ENCODE measurements at regions not wholly inside any gene's neighbourhood (a gene's known extent, or its start where the extent isn't known, plus 50 kb on each side); places are given as distances from the start of the nearest gene placed in this dataset.
"Not testable (repeated sequence)": the region's sequence is repeated elsewhere in the genome, so short reads cannot be mapped to it uniquely, and the experiment has no call there.

GRCh38 chr1:61581251-61581650 lies 143.7 kb downstream of the TM2D1 start:
- no peak for FAIRE-seq
- DNase-seq (ENCODE audit: insufficient read length, low spot score): no peak

- FAIRE-seq (no peak), DNase-seq (ENCODE audit: insufficient read length, low spot score) (no peak)
These were observed 144.5 kb downstream of the TM2D1 start for GRCh38 chr1:61580417-61580816.

DNA sequence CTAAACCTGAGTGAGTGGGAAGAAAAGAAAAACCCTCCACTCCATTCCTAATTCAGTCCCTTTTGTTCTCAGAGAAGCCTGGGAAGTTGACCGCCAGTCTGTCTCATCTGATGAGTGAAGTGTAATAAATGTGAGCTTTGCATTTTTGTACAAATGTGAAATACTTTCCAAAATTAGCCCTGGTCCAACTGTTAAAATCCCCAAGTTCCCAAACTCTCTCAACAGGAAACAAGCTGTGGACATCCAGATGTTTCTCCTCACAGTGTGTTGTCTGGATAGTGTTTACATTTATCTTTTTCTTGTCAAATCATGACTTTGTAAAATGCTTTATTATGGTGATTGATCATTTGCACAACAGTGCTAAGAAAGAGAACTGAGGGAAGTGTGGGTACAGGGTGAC lies 145.1 kb downstream of the TM2D1 start:
- no peak for DNase-seq (ENCODE audit: insufficient read length, low spot score)
- no peak for FAIRE-seq

- no peak for DNase-seq (ENCODE audit: insufficient read length, low spot score)
- no peak for FAIRE-seq
These were observed 152.9 kb downstream of the TM2D1 start for GRCh38 chr1:61572046-61572445.

DNA sequence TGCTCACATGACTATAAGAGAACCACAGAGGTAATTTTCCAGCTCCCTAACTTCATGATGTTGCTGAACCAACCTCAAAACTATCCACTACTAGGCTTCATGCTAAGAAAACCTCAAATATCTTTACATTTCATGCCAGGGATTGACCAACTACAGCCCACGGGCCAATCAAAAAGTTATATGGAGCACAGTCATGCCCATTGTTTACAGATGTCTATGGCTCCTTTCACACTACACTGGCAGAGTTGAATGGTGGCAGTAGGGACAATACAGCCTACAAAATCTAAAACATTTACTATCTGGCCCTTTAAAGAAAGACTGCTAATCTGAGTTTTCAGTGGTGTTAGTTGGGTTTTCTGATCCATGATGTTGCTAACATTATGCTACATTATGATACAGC lies 154.8 kb downstream of the TM2D1 start:
- no peak for DNase-seq (ENCODE audit: insufficient read length, low spot score)
- no peak for FAIRE-seq

DNA sequence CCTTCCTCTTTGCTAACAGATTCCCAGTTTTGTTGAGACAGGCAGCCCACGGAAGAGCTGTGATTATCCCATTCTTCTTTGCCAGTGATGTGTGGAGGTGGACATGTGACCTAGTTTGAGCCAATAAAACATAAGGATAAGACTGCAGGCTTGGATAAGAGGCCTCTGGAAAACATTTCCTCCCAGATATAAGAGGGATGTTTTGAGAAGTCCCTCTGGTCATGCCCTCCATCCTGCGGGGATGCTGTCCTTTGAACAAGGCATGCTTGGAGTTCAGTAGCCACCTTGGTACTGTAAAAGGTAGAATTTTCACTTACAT lies 155.7 kb downstream of the TM2D1 start:
- FAIRE-seq: no peak

GRCh38 chr1:61568460-61569302 lies 156.3 kb downstream of the TM2D1 start:
- no peak for DNase-seq (ENCODE audit: insufficient read length, low spot score)
- no peak for FAIRE-seq

More for the DNA sequence above, 155.7 kb downstream of the TM2D1 start:
- no peak for DNase-seq (ENCODE audit: insufficient read length, low spot score)

DNA sequence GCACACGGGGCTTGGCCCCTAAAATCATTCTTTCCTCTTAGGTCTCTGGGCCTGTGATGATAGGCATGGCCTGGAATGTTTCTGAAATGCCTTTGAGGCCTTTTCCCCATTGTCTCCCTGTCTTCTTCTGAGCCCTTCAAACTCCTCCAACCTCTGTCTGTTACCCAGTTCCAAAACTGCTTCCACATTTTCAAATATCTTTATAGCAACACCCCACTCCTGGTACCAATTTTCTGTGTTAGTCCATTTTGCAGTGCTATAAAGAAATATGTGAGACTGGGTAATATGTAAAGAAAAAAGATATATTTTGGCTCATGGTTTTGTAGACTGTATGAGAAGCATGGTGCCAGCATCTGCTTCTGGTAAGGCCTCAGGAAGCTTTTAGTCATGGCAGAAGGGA lies 158.8 kb downstream of the TM2D1 start:
- FAIRE-seq (no peak), DNase-seq (ENCODE audit: insufficient read length, low spot score) (no peak)

GRCh38 chr1:61563611-61564010 lies 161.3 kb downstream of the TM2D1 start:
- no peak for DNase-seq (ENCODE audit: insufficient read length, low spot score)
- FAIRE-seq: no peak

DNA sequence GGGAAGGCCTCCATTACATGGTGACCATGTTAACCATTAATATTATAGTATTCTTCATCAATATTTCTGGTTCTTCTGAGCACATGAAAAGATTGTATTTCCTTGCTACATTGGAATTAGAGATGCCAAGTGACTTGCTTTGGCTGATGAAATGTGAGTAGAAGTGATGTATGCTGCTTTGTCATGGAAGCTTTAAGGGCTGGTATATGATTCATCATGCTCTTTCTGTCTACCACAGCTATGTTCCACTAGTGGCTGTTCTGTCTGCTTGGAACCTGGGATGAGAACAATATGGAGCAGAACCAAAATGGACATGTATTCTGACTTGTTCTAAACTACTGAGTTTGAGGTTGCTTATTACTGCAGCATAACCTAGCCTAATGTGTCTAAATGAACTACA lies 163.3 kb downstream of the TM2D1 start:
- no peak for FAIRE-seq
- no peak for DNase-seq (ENCODE audit: insufficient read length, low spot score)

- DNase-seq (ENCODE audit: insufficient read length, low spot score): no peak
- no peak for FAIRE-seq
These were observed 164.6 kb downstream of the TM2D1 start for GRCh38 chr1:61560385-61560784.

DNA sequence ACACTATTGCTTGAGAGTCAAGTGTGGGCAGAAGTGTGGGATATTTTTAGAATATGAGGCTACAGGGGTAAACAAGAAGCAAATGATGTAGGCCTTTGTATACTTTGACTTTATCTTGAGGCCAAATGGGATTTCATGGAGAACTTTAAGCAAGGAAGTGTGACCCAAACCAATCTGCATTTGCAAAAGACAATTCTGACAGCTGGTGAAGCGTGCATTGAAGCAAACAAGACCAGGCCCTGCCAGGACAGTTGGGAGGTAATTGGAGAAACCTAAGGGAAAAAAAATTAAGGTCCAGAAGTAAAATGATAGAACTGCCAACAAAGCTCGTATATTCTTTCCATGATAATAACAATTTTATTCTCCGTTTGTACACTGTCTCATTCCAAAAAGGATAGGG lies 168.3 kb downstream of the TM2D1 start:
- FAIRE-seq: no peak
- DNase-seq (ENCODE audit: insufficient read length, low spot score): no peak

DNA sequence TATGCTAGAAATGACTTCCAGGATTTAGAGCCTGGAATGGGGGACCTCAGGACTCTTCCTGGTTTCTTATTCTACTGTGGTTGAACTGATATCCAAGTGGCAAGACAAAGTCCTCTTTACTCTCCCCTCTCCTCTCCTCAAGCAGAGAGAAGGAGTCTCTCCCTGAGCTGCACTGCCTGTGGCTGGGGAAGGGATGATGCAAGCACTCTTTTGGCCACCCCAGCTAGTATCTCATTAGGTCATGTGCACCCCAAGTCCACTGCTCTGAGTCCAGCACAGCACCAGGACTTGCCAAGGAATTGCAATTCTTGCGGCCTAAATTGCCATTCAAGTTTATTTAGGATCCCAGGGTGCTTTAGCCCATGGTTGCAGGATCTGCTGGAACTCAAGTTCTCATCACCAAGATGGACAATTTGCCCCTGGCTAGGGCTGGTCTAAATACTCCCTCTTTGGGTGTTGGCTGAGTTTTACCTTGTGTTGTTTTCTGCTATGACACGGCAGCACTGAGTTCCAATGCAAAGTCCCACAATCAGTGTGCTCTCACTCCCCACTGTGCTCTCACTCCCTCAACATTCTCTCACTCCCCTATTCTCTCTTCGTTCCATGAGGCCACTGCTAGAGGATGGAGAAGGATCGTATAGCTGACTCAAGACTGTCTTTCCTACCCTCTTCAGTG lies 172.2 kb downstream of the TM2D1 start:
- FAIRE-seq (no peak), DNase-seq (ENCODE audit: insufficient read length, low spot score) (no peak)

- not testable (repeated sequence) for FAIRE-seq; DNase-seq (ENCODE audit: insufficient read length, low spot score)
These were observed 177.6 kb downstream of the TM2D1 start for GRCh38 chr1:61547302-61547701.

GRCh38 chr1:61544870-61545269 lies 180.1 kb downstream of the TM2D1 start:
- not testable (repeated sequence) for FAIRE-seq; DNase-seq (ENCODE audit: insufficient read length, low spot score)

- not testable (repeated sequence) for FAIRE-seq
These were observed 181.4 kb downstream of the TM2D1 start for GRCh38 chr1:61543498-61543897.

GRCh38 chr1:61539720-61540462 lies 185.1 kb downstream of the TM2D1 start:
- DNase-seq (ENCODE audit: insufficient read length, low spot score): no peak
- no peak for FAIRE-seq

More at GRCh38 chr1:61543498-61543897, 181.4 kb downstream of the TM2D1 start:
- DNase-seq (ENCODE audit: insufficient read length, low spot score): not testable (repeated sequence)

- DNase-seq (ENCODE audit: insufficient read length, low spot score) (no peak), FAIRE-seq (no peak)
These were observed 186.7 kb downstream of the TM2D1 start for GRCh38 chr1:61538228-61538627.

DNA sequence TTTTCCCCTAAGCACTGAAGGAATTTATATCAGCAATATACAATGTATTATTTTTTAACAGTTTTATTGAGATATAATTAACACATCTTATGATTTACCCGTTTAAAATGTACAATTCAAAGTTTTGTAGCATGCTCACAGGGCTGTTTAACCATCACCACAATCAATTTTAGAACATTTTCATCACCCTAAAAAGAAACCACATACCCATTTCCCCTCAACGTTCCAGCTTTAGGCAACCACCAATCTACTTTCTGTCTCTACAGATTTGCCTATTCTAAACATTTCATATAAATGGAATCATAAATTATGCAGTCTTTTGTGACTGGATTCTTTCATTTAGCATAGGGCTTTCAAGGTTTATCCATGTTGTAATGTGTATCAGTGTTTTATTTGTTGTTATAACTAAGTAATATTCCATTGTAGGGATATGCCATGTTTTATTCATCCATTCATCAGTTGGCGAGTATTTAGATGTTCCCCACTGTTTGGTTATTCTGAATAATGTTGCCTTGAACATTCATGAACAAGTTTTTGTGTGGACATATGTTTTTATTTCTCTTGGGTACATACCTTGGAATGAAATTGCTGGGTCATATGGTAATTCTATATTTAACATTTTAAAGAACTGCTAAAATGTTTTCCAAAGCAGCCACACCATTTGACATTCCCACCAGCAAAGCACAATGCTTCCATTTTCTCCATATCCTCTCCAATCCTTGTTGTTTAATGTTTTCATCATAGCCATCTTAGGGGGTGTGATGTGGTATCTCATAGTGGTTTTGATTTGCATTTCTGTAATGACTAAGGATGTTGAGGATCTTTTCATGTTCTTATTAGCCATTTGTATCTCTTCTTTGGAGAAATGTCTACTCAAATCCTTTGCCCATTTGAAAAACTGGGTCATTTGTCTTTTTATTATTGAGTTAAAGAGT lies 188.5 kb downstream of the TM2D1 start:
- FAIRE-seq (no peak), DNase-seq (ENCODE audit: insufficient read length, low spot score) (no peak)

DNA sequence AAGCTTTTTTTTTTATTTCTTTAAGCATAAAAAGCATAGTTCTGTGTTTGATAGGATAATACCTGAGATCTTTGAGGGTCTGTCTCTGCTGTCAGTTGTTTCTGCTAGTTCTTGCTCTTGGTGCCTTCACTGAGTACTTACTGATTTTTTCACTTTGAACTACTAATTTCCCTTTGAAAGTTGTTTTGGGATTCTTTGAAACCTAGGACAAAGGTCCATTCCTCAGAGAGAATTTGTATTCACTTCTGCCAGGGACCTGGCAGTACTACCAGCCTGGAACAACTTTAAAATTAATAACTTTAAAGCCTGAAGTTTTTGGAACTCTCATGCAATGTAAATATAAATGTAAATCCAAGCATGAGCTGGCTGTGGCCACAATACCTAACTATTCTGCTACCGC lies 190.1 kb downstream of the TM2D1 start:
- FAIRE-seq: no peak
- no peak for DNase-seq (ENCODE audit: insufficient read length, low spot score)
